ENCODE measurements at regions not wholly inside any gene's neighbourhood (a gene's known extent, or its start where the extent isn't known, plus 50 kb on each side); places are given as distances from the start of the nearest gene placed in this dataset.

GRCh38 chr13:85615031-85615430, 184.2 kb downstream of the SLITRK6 start:
- DNase-seq (ENCODE audit: low spot score), result no peak
- in situ Hi-C loops (cut with MboI; ENCODE audit: low sequenced_read_pairs, unreplicated experiment), result no loop called here
- TF ChIP-seq, protein P1, sequence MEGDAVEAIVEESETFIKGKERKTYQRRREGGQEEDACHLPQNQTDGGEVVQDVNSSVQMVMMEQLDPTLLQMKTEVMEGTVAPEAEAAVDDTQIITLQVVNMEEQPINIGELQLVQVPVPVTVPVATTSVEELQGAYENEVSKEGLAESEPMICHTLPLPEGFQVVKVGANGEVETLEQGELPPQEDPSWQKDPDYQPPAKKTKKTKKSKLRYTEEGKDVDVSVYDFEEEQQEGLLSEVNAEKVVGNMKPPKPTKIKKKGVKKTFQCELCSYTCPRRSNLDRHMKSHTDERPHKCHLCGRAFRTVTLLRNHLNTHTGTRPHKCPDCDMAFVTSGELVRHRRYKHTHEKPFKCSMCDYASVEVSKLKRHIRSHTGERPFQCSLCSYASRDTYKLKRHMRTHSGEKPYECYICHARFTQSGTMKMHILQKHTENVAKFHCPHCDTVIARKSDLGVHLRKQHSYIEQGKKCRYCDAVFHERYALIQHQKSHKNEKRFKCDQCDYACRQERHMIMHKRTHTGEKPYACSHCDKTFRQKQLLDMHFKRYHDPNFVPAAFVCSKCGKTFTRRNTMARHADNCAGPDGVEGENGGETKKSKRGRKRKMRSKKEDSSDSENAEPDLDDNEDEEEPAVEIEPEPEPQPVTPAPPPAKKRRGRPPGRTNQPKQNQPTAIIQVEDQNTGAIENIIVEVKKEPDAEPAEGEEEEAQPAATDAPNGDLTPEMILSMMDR (IDR thresholded peaks at IDR 0.05; ENCODE audit: borderline replicate concordance, control extremely low read depth, extremely low read depth, insufficient read depth, missing control alignments), result no peak

- TF ChIP-seq, protein P1 (IDR thresholded peaks at IDR 0.05; ENCODE audit: borderline replicate concordance, control extremely low read depth, extremely low read depth, insufficient read depth, missing control alignments), result no peak
- in situ Hi-C loops (cut with MboI; ENCODE audit: low sequenced_read_pairs, unreplicated experiment), result no loop called here
- no peak for DNase-seq (ENCODE audit: low spot score)
These were observed 189.2 kb downstream of the SLITRK6 start for GRCh38 chr13:85610024-85610423.

GRCh38 chr13:85608255-85608829, 190.9 kb downstream of the SLITRK6 start:
- TF ChIP-seq, protein P1 (IDR thresholded peaks at IDR 0.05; ENCODE audit: borderline replicate concordance, control extremely low read depth, extremely low read depth, insufficient read depth, missing control alignments), result no peak
- no peak for DNase-seq (ENCODE audit: low spot score)
- in situ Hi-C loops (cut with MboI; ENCODE audit: low sequenced_read_pairs, unreplicated experiment), result no loop called here

DNA sequence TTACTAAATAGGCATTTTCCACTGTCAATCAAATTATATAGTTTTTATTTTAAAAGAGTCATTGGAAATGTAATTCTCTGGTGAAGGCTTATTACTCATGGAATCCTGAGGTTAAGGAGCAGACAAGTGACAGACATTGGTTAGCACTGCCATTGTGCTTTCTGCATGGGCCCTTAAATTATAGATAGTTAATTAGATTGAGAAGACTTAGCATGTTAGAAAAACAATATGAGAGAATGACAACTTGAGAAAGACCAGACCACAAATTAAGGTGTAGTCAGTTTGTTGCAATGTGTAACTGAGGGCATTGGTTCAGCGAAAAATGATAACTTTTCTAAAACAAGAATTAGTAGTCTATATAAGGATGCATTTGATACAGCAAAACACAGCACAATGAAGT, 195.5 kb downstream of the SLITRK6 start:
- TF ChIP-seq, protein P1 (IDR thresholded peaks at IDR 0.05; ENCODE audit: borderline replicate concordance, control extremely low read depth, extremely low read depth, insufficient read depth, missing control alignments), result no peak
- no peak for DNase-seq (ENCODE audit: low spot score)
- in situ Hi-C loops (cut with MboI; ENCODE audit: low sequenced_read_pairs, unreplicated experiment), result no loop called here

- no peak for DNase-seq (ENCODE audit: low spot score)
- in situ Hi-C loops (cut with MboI; ENCODE audit: low sequenced_read_pairs, unreplicated experiment), result no loop called here
- TF ChIP-seq, protein P1 (IDR thresholded peaks at IDR 0.05; ENCODE audit: borderline replicate concordance, control extremely low read depth, extremely low read depth, insufficient read depth, missing control alignments), result no peak
These were observed 197.7 kb downstream of the SLITRK6 start for GRCh38 chr13:85601526-85601925.

DNA sequence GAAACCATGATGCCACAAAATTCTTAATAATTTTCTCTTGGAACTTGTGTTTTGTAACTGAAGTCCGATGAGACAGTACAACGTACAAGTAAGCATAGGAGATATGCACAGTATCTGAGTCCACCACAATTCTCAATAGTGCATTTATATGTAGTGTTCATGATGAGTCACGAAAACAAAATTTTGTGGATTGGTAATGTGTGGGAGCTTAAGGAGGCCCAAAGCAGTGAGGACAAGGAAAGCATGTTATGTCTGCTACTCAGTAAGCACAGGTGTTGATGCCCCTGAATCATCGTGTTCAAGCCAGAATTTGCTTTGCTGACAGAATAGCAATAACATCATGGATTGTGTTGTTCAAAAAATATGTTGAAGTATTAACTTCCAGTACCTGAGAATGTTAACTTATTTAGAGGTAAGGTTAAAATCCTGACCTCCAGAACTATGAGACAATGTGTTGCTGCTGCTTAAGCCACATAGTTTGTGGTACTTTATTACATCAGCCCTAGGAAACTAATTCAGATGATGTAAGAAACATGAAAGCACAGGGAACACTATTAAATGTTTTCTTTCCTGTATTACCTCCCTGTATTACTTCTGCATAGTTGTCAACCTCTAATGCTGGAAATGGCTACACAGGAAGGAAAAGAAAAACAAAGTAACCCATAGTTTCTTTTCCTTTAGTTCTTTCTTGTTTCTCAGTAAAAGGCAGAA, 201.3 kb downstream of the SLITRK6 start:
- no peak for DNase-seq (ENCODE audit: low spot score)
- TF ChIP-seq, protein P1 (IDR thresholded peaks at IDR 0.05; ENCODE audit: borderline replicate concordance, control extremely low read depth, extremely low read depth, insufficient read depth, missing control alignments), result no peak
- in situ Hi-C loops (cut with MboI; ENCODE audit: low sequenced_read_pairs, unreplicated experiment), result no loop called here

All from GM13976 (cell line).